Posterior vena cava (tissue), 2 donors: ENCODE measurements at regions not wholly inside any gene's neighbourhood (a gene's known extent, or its start where the extent isn't known, plus 50 kb on each side); places are given as distances from the start of the nearest gene placed in this dataset.

Experiments
- DNase-seq: peaks from one replicate; pipeline ENCODE4 v3.0.0-alpha.2; 2020; ENCODE audit warnings: low spot score
- intact Hi-C, 2 donors: fragments of 100-400 bp; cut with DNase I; formaldehyde crosslinking; loops; one replicate each; pipeline versions ENCODE4 v1.14.1 to v1.14.2; 2022 to 2023
- donor health status: DM: yes; HTN: yes; CAD: no.
- donor health status: DM: yes; HTN: yes; CAD: no.

- no peak for DNase-seq
- intact Hi-C loops = no loop called here
Measured at GRCh38 chr1:37125295-37125694, 91.0 kb upstream of the GRIK3 start.

GRCh38 chr1:37127254-37127748 is 93.0 kb upstream of the GRIK3 start:
- no peak for DNase-seq
- intact Hi-C loops = no loop called here

GRCh38 chr1:37128091-37128490 is 93.8 kb upstream of the GRIK3 start:
- intact Hi-C loops = no loop called here
- DNase-seq = no peak

GRCh38 chr1:37130221-37130948 is 96.1 kb upstream of the GRIK3 start:
- no peak for DNase-seq
- intact Hi-C loops = no loop called here

GRCh38 chr1:37131281-37131680 is 97.0 kb upstream of the GRIK3 start:
- DNase-seq = no peak
- intact Hi-C loops = no loop called here

GRCh38 chr1:37133276-37134145 is 99.2 kb upstream of the GRIK3 start:
- no peak for DNase-seq
- intact Hi-C loops = no loop called here

GRCh38 chr1:37134599-37134998 is 100.3 kb upstream of the GRIK3 start:
- DNase-seq = no peak
- intact Hi-C loops = no loop called here

GRCh38 chr1:37135032-37135431 is 100.7 kb upstream of the GRIK3 start:
- intact Hi-C loops = no loop called here
- DNase-seq = no peak

- intact Hi-C loops = no loop called here
Measured at GRCh38 chr1:37137014-37137413, 102.7 kb upstream of the GRIK3 start.

GRCh38 chr1:37137601-37138000 is 103.3 kb upstream of the GRIK3 start:
- DNase-seq = no peak
- intact Hi-C loops = no loop called here

More at GRCh38 chr1:37137014-37137413, 102.7 kb upstream of the GRIK3 start:
- DNase-seq = no peak

- intact Hi-C loops = no loop called here
- no peak for DNase-seq
Measured at GRCh38 chr1:37143800-37144199, 109.5 kb upstream of the GRIK3 start.

GRCh38 chr1:37146071-37146470 is 111.8 kb upstream of the GRIK3 start:
- intact Hi-C loops = no loop called here
- no peak for DNase-seq

- intact Hi-C loops = no loop called here
- no peak for DNase-seq
Measured at GRCh38 chr1:37147392-37147831, 113.1 kb upstream of the GRIK3 start.

GRCh38 chr1:37147906-37148305 is 113.6 kb upstream of the GRIK3 start:
- DNase-seq = no peak
- intact Hi-C loops = no loop called here

- no peak for DNase-seq
- intact Hi-C loops = no loop called here
Measured at GRCh38 chr1:37148663-37149062, 114.3 kb upstream of the GRIK3 start.

GRCh38 chr1:37149296-37149695 is 115.0 kb upstream of the GRIK3 start:
- intact Hi-C loops = no loop called here
- DNase-seq = no peak

- intact Hi-C loops = no loop called here
- no peak for DNase-seq
Measured at GRCh38 chr1:37150986-37151385, 116.7 kb upstream of the GRIK3 start.

GRCh38 chr1:37151789-37152188 is 117.5 kb upstream of the GRIK3 start:
- no peak for DNase-seq
- intact Hi-C loops = no loop called here

- DNase-seq = no peak
- intact Hi-C loops = no loop called here
Measured at GRCh38 chr1:37152491-37152890, 118.2 kb upstream of the GRIK3 start.
